COLO829 (cell line): ENCODE measurements at regions not wholly inside any gene's neighbourhood (a gene's known extent, or its start where the extent isn't known, plus 50 kb on each side); places are given as distances from the start of the nearest gene placed in this dataset.

Experiments
- DNase-seq: peaks from one replicate; pipeline ENCODE4 v3.0.0; 2012; ENCODE audit warnings: low spot score

- DNase-seq, result no peak
Measured at GRCh38 chr1:163885510-163885909, 563.8 kb downstream of the NUF2 start.

DNA sequence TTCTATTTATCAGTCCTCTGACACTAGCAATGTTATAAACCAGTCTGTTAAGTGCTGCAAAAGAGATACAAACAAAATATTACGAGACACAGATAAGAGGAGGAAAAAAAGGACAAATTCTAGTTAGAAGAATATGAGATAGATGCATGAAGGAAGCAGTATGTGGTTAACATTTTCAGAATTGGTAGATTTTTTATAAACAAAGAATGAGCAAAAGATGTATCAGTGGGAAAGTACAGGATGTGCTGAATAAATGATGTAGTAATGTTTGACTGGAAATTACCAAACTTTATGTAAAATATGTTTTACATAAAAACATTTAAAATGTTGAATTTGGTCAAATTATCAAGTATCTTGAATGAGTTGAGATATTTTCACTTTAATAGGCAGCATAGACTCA is 574.2 kb downstream of the NUF2 start:
- DNase-seq, result no peak

GRCh38 chr1:163897412-163898155 is 575.8 kb downstream of the NUF2 start:
- no peak for DNase-seq

DNA sequence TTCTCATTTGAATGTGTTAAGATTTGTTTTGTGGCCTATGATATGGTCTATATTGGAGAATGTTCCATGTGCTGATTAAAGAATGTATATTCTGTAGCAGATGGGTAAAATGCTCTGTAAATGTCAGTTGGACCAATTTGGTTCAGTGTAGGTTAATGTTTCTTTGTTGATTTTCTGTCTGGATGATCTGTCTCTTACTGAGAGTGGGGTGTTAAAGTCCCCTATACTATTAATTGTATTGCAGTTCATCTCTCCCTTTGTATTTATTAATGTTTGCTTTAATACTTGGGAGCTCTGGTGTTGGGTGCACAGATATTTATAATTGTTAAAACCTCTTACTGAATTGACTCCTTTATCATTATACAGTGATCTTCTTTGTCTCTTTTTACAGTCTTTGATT is 584.5 kb downstream of the NUF2 start:
- DNase-seq, result no peak

GRCh38 chr1:163912170-163912884 is 590.6 kb downstream of the NUF2 start:
- DNase-seq, result no peak

DNA sequence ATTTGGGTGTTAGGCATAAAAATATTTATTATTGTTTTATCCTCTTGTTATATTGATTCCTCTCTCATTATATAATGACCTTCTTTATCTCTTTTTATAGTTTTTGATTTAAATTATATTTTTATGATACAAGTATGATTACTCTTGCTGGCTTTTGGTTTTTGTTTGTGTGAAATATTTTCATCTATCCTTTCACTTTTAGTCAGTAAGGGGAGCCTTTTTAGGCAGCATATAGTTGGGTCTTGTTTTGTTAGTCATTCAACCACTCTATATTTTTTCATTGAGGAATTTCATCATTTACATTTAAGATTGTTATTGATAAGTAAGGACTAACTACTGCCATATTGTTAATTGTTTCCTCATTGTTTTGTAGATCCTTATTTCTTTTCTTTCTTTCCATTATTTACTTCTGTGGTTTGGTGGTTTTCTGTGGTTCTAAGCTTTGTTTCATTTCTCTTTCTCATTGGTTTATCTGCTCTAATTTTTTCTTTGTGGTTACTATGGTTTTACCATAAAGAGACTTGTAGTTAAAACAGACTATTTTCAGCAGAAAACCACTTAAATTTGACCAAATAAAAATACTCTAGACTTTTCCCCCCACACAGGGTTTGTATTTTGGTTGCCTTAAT is 593.1 kb downstream of the NUF2 start:
- DNase-seq, result no peak

DNA sequence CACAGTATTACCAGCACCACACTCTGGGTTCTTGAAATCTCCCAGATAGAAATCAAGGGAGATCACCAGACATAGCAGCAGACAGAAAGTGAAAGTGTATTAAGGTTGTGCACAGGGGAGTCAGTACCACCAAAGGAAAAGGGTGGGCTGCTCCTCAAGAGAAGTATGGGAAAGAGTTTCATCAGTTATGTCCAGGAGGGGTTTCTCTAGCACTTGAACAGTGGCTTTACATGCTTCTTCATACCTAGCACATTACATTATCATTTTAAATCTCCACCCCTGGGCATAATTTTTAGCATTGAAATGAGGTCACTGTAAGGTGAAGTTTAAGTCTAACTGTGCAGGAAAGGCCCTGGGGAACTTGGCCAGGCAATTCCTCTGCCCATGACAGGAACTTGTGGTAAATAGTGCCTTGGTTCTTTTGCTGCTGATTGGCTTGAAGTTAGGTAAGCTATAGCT is 601.0 kb downstream of the NUF2 start:
- no peak for DNase-seq

GRCh38 chr1:163924041-163924440 is 602.3 kb downstream of the NUF2 start:
- DNase-seq, result no peak

- no peak for DNase-seq
Measured at GRCh38 chr1:163927493-163927892, 605.7 kb downstream of the NUF2 start.

GRCh38 chr1:163928069-163928468 is 606.3 kb downstream of the NUF2 start:
- no peak for DNase-seq

- no peak for DNase-seq
Measured at GRCh38 chr1:163928651-163929050, 606.9 kb downstream of the NUF2 start.

GRCh38 chr1:163932901-163933300 is 611.1 kb downstream of the NUF2 start:
- DNase-seq, result no peak

- no peak for DNase-seq
Measured at GRCh38 chr1:163933437-163933836, 611.7 kb downstream of the NUF2 start.

GRCh38 chr1:163935738-163936374 is 614.1 kb downstream of the NUF2 start:
- no peak for DNase-seq

DNA sequence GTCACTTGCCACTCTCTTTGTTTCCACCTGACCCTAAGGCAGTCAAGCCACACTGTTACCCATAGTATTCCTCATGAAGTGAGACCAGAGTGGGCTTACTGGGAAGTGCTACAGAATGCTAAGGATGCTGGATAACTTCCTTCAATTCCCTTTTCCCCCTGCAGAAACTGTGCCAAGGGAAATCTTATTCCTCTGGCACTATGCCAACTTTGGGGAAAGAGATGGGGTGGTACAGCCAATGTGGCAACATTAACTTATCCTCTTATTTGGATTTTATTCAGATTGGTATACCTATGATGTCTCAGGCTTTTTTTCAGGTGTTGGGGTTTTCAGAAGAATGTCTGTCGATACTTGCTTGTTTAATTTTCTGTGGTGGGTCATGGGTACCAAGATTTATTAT is 599.4 kb upstream of the PBX1 start:
- no peak for DNase-seq

DNA sequence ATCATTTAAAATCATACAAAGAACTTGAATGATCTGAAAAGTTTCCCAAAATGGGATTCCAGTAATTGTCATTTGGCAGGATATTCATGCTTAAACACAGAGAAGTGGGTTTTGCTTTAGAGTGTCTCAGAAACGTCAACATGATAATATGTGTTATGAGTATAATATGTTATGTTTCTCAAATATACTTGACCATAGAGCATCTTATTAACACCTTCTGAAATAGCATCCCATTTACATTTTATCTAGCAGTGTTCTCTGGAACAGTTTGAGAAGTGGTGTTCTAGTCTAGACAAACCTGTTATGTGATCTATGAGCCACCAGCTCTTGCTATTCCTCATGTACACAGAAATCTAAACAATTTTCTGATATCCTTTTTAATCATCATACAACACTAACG is 588.8 kb upstream of the PBX1 start:
- DNase-seq, result no peak

DNA sequence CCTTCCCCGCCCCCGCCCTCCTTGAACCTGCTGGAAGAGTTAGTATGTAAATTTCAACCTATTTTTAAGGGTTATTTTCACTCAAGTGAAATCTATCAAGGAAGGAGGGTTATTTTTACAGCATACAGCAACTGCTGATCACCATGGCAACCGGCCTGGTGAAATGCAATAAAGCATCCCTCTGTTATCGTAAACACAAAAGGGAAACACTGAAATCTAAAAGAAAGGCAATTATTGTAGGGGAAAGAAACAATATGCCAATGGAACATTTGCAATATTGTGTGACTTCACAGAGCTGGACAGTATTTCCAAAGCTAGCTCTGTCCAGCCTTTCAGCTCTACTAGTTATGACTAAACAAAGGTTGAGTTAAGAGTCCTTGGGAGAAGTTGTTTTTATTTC is 588.3 kb upstream of the PBX1 start:
- no peak for DNase-seq

GRCh38 chr1:163973586-163973985 is 585.4 kb upstream of the PBX1 start:
- no peak for DNase-seq

- DNase-seq, result no peak
Measured at GRCh38 chr1:163974120-163974519, 584.9 kb upstream of the PBX1 start.

GRCh38 chr1:163980394-163980793 is 578.6 kb upstream of the PBX1 start:
- no peak for DNase-seq

DNA sequence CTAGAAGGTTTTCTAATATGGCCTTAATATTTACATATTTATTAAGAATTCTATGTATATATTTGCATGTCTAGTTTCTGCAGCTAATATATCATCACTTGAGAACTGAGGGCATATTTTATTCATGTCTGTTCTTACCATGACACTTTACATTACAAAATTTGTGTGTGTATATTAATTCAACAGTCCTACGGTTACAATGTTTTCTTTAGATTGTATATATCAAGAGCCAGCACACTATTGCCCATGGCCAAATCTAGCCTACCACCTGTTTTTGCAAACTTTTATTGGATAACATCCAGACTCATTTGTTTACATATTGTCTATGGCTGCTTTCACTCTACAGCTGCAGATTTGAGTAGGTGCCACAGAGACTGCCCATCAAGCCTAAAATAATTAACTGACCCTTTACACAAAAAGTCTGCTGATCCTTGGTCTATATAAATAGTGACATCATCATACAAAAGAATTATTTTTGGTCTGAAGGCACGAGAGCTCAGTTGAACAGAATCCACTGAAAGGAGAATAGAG is 577.4 kb upstream of the PBX1 start:
- DNase-seq, result no peak

DNA sequence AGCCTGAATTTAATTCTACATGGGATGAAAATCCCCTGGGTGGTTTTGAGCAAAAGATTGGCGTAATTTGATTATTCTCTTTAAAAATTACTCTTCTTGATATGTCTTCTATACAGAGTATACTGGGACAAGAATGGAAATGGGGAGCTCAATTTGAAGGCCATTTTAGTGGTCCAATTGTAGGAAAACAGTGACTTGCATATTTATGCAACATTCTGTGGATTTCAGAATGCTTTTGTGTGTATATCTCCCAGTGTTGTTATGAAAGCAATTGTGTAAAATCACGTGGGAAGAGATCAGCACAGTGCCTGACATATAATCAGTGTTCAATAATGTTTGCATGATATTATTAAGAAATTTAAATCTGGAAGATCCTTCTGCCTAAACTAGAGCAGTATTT is 575.9 kb upstream of the PBX1 start:
- DNase-seq, result no peak

GRCh38 chr1:163985700-163986099 is 573.3 kb upstream of the PBX1 start:
- DNase-seq, result no peak
